HFF-Myc (cell line): ENCODE measurements at regions not wholly inside any gene's neighbourhood (a gene's known extent, or its start where the extent isn't known, plus 50 kb on each side); places are given as distances from the start of the nearest gene placed in this dataset.

Experiments
- DNase-seq: peaks from one replicate; pipeline ENCODE4 v3.0.0-alpha.2; 2011; ENCODE audit warnings: low read depth; ENCODE audit errors: extremely low read depth
- H3K4me3 ChIP-seq: replicated peaks from 2 replicates; pipeline ENCODE4 v1.5.1; 2011; ENCODE audit warnings: low read depth, mild to moderate bottlenecking, control low read depth, low read length
- CTCF ChIP-seq: IDR thresholded peaks from 2 replicates; pipeline ENCODE4 v1.5.1; 2012; ENCODE audit warnings: mild to moderate bottlenecking, low read depth, low read length, control low read depth; ENCODE audit errors: missing control alignments

GRCh38 chr5:124664287-124664686 lies 82.2 kb downstream of the ZNF608 start:
- DNase-seq = no peak
- TF ChIP-seq CTCF = no peak

GRCh38 chr5:124663101-124663506 lies 83.3 kb downstream of the ZNF608 start:
- no peak overlapping the region for H3K4me3 ChIP-seq
- no peak for DNase-seq

More at GRCh38 chr5:124664287-124664686, 82.2 kb downstream of the ZNF608 start:
- H3K4me3 ChIP-seq = no peak overlapping the region

DNA sequence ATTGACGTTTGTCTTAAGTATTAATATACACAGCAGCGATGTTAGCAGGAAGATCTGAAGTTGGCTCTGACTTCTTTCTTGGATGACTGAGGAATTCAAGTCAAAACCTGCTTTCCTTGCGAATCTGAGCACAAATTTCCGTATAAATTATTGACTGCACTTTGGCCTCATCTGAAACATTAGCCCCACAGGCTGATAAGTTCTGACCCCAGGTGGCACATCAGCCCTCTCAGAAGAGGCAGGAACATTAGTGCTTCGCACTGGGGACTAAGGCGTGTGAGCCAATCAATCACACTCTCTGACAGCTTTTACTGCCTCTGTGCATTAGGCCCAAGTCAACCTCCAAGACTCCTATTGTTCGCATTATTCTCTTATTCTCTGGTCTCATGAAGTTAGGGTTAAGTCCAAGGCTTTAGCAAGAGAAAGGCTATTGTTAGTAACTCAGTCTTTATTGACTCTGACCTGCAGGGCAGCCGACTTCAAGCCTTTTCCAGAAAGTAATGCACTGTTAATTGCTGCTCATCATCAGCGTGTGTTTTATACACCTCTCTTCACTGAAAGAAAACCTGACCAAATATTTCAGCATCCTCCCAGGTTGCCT lies 84.2 kb downstream of the ZNF608 start:
- no peak for TF ChIP-seq CTCF
- no peak overlapping the region for H3K4me3 ChIP-seq
- no peak for DNase-seq

More at GRCh38 chr5:124663101-124663506, 83.3 kb downstream of the ZNF608 start:
- no peak for TF ChIP-seq CTCF

GRCh38 chr5:124661317-124662141 lies 84.9 kb downstream of the ZNF608 start:
- H3K4me3 ChIP-seq = no peak overlapping the region
- TF ChIP-seq CTCF = no peak
- no peak for DNase-seq

DNA sequence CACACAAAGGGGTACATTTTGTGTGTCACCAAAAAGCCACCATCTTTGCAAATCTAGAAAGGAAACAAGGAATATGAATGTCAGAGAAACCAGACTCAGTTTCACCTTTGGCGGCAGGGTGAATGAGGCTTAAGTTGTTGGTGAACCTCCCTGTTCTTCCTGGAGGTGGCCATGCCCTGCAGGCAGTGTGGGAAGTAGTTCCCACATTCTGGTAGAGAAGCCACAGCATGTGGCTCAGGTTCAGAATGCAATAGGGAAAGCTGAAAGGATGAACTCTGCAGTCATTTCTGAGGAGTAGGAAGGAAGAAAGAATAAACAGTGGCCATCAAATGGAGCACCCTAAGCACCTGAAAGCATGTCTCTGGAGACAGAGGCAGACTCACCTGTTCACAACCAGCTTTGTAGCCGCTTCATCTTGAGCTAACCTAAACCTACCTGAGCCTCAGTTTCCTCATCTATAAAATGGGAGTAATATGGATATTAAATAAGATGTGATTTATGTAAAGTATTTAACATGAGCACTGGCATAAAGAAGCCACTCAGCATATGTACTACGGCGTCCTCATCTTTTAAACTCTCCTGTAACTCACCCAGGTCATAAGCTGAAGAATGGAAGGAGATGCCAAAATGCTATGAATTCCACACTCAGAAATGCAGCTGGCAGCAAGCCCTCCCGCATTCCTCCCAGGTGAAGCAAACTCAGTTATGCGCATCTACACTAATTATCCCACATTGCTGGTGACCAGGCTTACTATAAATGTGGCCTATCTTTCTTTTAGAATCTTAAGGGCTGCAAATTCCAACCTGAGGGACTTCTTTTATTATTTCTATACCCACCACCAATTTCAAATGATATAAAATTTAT lies 86.0 kb downstream of the ZNF608 start:
- DNase-seq = no peak
- H3K4me3 ChIP-seq = no peak overlapping the region
- TF ChIP-seq CTCF = no peak

- no peak for TF ChIP-seq CTCF
- DNase-seq = no peak
- H3K4me3 ChIP-seq = no peak overlapping the region
Observed at GRCh38 chr5:124659798-124660197, 86.6 kb downstream of the ZNF608 start.
